ENCODE measurements at regions not wholly inside any gene's neighbourhood (a gene's known extent, or its start where the extent isn't known, plus 50 kb on each side); places are given as distances from the start of the nearest gene placed in this dataset.

GRCh38 chr22:49617264-49617663, 210.4 kb downstream of the BRD1 start:
- Histone ChIP-seq H3K4me1 (ENCODE audit: control insufficient read depth, insufficient read depth, low read length) (no peaks in the 10 kb centered on the region), H3K9ac (ENCODE audit: low read length) (no peak overlapping the region), H3K27ac (ENCODE audit: low read depth, low read length) (no peak overlapping the region), H3K27me3 (ENCODE audit: control insufficient read depth, insufficient read depth, low read length) (no peaks in the 10 kb centered on the region), H3K36me3 (ENCODE audit: control insufficient read depth, insufficient read depth, low read length) (no peaks in the 10 kb centered on the region), H3K4me3 (ENCODE audit: low read length) (no peak overlapping the region)

- no peak overlapping the region for H3K4me3 ChIP-seq (ENCODE audit: low read length)
- no peaks in the 10 kb centered on the region for H3K36me3 ChIP-seq (ENCODE audit: control insufficient read depth, insufficient read depth, low read length)
- no peaks in the 10 kb centered on the region for H3K27me3 ChIP-seq (ENCODE audit: control insufficient read depth, insufficient read depth, low read length)
- H3K4me1 ChIP-seq (ENCODE audit: control insufficient read depth, insufficient read depth, low read length) = no peaks in the 10 kb centered on the region
- H3K9ac ChIP-seq (ENCODE audit: low read length) = no peak overlapping the region
- no peak overlapping the region for H3K27ac ChIP-seq (ENCODE audit: low read depth, low read length)
Observed at GRCh38 chr22:49616356-49617231, 211.1 kb downstream of the BRD1 start.

- no peaks in the 10 kb centered on the region for H3K36me3 ChIP-seq (ENCODE audit: control insufficient read depth, insufficient read depth, low read length)
- H3K27ac ChIP-seq (ENCODE audit: low read depth, low read length) = no peak overlapping the region
- no peak overlapping the region for H3K9ac ChIP-seq (ENCODE audit: low read length)
- no peaks in the 10 kb centered on the region for H3K27me3 ChIP-seq (ENCODE audit: control insufficient read depth, insufficient read depth, low read length)
- no peaks in the 10 kb centered on the region for H3K4me1 ChIP-seq (ENCODE audit: control insufficient read depth, insufficient read depth, low read length)
- H3K4me3 ChIP-seq (ENCODE audit: low read length) = no peak overlapping the region
Observed at GRCh38 chr22:49614966-49615965, 212.4 kb downstream of the BRD1 start.

GRCh38 chr22:49613511-49614270, 214.0 kb downstream of the BRD1 start:
- Histone ChIP-seq H3K27ac (ENCODE audit: low read depth, low read length) (no peak overlapping the region), H3K4me3 (ENCODE audit: low read length) (no peak overlapping the region), H3K4me1 (ENCODE audit: control insufficient read depth, insufficient read depth, low read length) (no peaks in the 10 kb centered on the region), H3K27me3 (ENCODE audit: control insufficient read depth, insufficient read depth, low read length) (no peaks in the 10 kb centered on the region), H3K36me3 (ENCODE audit: control insufficient read depth, insufficient read depth, low read length) (no peaks in the 10 kb centered on the region), H3K9ac (ENCODE audit: low read length) (no peak overlapping the region)

DNA sequence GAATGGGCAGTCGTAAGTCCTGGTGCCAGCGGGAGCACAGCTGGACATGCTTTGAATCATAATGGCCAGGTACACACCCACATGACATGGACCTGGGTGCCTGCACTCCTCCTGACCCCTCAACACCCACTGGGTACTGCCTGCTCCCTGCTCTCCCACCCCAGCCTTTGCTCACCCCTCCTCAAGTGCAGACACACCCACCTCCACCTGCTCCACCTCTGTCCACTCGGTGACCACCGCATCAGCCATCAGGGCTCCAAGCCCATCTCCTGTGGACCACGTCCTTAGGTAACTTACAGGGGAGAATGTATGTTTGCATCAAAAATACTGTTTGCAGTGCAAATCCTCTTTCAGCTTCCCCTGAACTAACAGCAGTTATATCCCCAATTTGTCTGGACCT, 214.6 kb downstream of the BRD1 start:
- H3K36me3 ChIP-seq (ENCODE audit: control insufficient read depth, insufficient read depth, low read length) = no peaks in the 10 kb centered on the region
- H3K4me1 ChIP-seq (ENCODE audit: control insufficient read depth, insufficient read depth, low read length) = no peaks in the 10 kb centered on the region
- no peak overlapping the region for H3K9ac ChIP-seq (ENCODE audit: low read length)
- no peak overlapping the region for H3K4me3 ChIP-seq (ENCODE audit: low read length)
- no peaks in the 10 kb centered on the region for H3K27me3 ChIP-seq (ENCODE audit: control insufficient read depth, insufficient read depth, low read length)
- no peak overlapping the region for H3K27ac ChIP-seq (ENCODE audit: low read depth, low read length)

DNA sequence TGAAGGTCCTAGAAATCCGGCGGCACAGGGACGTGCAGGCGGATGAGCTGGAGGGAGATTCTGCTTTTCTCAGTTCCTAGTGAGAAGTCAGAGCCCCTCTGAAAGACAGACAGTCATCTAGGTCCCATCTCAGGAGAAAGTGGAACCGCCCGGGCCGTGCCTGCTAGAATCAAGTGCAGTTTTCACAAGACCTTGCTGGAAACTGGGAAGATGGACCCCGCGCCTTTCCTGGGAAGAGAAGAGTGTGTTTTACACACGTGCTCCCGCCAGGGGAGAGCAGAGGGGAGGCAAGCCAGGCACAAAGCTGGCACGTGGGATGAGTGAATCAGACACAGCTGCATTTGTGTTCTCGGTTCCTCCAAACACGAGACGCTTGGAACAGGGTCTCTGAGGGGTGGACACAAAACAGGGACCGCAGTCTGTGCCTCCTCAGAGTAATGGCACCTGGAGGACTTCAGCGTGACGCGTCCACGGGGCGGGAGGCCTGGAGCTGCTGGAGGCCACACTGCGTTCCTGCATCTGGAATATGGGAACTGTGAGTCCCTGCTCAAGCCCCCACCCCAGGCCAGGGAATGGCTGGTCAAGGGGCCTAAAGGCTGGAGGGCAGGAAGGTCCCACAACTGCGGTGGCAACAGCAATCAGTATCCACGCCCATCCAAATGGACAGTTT, 218.3 kb downstream of the BRD1 start:
- Histone ChIP-seq H3K27ac (ENCODE audit: low read depth, low read length) (no peak overlapping the region), H3K4me3 (ENCODE audit: low read length) (no peak overlapping the region), H3K9ac (ENCODE audit: low read length) (no peak overlapping the region), H3K4me1 (ENCODE audit: control insufficient read depth, insufficient read depth, low read length) (no peaks in the 10 kb centered on the region), H3K36me3 (ENCODE audit: control insufficient read depth, insufficient read depth, low read length) (no peaks in the 10 kb centered on the region), H3K27me3 (ENCODE audit: control insufficient read depth, insufficient read depth, low read length) (no peaks in the 10 kb centered on the region)

DNA sequence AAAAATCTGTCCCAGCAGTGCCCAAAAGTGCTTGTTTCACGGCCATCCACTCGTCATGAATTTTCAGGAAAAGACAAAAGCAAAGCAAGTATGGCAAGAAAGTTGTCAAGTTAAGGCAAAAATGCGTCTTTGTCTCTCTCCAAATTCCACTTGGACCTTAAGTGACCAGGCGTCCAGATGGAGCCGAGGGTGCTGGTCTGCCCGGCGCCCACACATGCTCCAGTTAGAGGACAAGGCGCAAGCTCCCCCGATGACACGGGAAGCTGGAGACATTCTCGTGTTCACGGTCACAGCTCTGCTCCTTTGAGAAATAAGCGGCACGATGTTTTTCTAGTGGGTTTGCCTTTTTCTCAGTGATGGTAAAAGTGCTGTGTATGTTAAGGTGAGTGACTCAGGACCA, 219.0 kb downstream of the BRD1 start:
- no peak overlapping the region for H3K9ac ChIP-seq (ENCODE audit: low read length)
- no peak overlapping the region for H3K27ac ChIP-seq (ENCODE audit: low read depth, low read length)
- no peaks in the 10 kb centered on the region for H3K36me3 ChIP-seq (ENCODE audit: control insufficient read depth, insufficient read depth, low read length)
- H3K4me1 ChIP-seq (ENCODE audit: control insufficient read depth, insufficient read depth, low read length) = no peaks in the 10 kb centered on the region
- no peaks in the 10 kb centered on the region for H3K27me3 ChIP-seq (ENCODE audit: control insufficient read depth, insufficient read depth, low read length)
- H3K4me3 ChIP-seq (ENCODE audit: low read length) = no peak overlapping the region

- Histone ChIP-seq H3K4me1 (ENCODE audit: control insufficient read depth, insufficient read depth, low read length) (no peaks in the 10 kb centered on the region), H3K27ac (ENCODE audit: low read depth, low read length) (no peak overlapping the region), H3K9ac (ENCODE audit: low read length) (no peak overlapping the region), H3K27me3 (ENCODE audit: control insufficient read depth, insufficient read depth, low read length) (no peaks in the 10 kb centered on the region), H3K4me3 (ENCODE audit: low read length) (no peak overlapping the region), H3K36me3 (ENCODE audit: control insufficient read depth, insufficient read depth, low read length) (no peaks in the 10 kb centered on the region)
Observed at GRCh38 chr22:49608228-49608627, 219.4 kb downstream of the BRD1 start.

DNA sequence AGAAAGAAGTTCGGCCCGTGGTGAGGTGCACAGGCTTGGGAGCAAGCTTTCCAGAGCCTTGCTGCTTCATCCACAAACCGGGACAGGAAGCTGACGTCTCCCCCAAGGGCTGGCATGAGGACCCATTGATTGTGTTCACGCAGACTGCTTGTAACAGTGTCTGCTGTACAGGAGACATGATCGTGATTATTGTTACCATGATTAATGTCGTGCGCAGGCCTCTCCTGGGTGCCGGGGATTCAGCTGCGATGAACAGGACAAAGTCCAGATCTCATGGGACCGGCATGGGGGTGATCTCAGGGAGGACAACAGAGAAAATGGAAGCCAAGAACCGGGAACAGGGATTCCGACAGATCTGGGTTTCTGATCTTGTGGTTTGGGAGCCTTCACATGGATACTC, 219.9 kb downstream of the BRD1 start:
- H3K9ac ChIP-seq (ENCODE audit: low read length) = no peak overlapping the region
- no peak overlapping the region for H3K4me3 ChIP-seq (ENCODE audit: low read length)
- no peaks in the 10 kb centered on the region for H3K27me3 ChIP-seq (ENCODE audit: control insufficient read depth, insufficient read depth, low read length)
- no peak overlapping the region for H3K27ac ChIP-seq (ENCODE audit: low read depth, low read length)
- no peaks in the 10 kb centered on the region for H3K4me1 ChIP-seq (ENCODE audit: control insufficient read depth, insufficient read depth, low read length)
- H3K36me3 ChIP-seq (ENCODE audit: control insufficient read depth, insufficient read depth, low read length) = no peaks in the 10 kb centered on the region

DNA sequence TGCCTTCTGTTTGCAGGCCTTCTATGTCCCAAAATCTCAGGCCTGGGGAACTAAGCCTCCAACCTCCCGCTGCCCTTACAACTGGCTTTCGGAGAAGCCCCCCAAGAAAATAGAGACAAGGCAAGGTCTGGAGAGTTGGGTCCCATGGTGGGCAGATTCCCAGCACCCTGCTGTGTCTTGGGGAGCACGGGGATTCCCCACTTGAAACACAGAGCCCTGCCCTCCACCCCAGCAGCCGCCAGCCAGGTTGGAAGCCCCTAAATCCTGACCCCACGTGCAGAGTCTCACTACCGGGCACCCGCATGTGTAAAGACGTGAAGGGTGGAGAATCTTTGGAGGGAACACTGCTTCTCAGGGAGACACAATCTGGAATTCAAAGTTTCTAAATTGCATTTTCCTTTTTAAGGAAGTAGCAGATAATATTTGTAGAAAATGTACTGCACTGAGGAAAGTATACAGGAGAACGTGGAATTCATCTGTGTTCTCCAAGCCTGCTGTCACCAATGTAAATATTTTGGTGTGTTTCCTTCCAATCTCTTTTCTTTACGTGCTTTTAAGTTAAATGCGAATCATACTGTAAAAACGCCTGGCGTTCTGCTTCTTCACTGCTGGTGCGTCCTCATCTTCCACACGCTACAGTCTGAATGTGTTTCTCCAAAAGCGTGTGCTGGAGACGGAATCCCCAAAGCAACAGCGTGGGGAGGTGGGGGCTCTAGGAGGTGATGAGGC, 220.9 kb downstream of the BRD1 start:
- no peak overlapping the region for H3K27ac ChIP-seq (ENCODE audit: low read depth, low read length)
- H3K4me3 ChIP-seq (ENCODE audit: low read length) = no peak overlapping the region
- no peaks in the 10 kb centered on the region for H3K4me1 ChIP-seq (ENCODE audit: control insufficient read depth, insufficient read depth, low read length)
- no peak overlapping the region for H3K9ac ChIP-seq (ENCODE audit: low read length)
- H3K27me3 ChIP-seq (ENCODE audit: control insufficient read depth, insufficient read depth, low read length) = no peaks in the 10 kb centered on the region
- H3K36me3 ChIP-seq (ENCODE audit: control insufficient read depth, insufficient read depth, low read length) = no peaks in the 10 kb centered on the region

DNA sequence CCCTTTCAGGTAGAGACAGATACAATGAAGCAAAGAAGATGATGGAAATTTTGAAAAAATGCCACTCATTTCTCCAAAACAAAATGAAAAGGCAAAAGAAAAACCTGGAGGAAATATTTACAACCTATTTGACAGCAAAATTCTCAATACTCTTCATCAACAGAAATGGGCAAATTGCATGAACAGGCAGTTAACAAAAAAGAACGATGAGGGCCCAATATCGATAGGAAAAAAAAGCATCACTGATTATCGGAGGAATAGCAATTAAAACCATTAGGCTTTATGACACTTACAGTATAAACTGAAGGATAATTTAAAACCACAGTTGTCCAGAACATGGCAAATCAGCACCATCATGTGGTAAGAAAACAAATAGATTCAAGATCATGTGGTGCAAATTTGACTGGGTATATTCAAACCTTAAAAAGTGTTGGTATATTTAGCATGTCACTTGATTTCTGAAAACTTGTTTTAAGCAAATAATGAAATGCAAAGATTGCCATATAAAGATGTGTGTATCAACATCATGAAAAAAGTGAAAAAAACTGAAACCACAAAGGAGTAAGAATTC, 222.9 kb downstream of the BRD1 start:
- Histone ChIP-seq H3K4me1 (ENCODE audit: control insufficient read depth, insufficient read depth, low read length) (no peaks in the 10 kb centered on the region), H3K27me3 (ENCODE audit: control insufficient read depth, insufficient read depth, low read length) (no peaks in the 10 kb centered on the region), H3K9ac (ENCODE audit: low read length) (no peak overlapping the region), H3K36me3 (ENCODE audit: control insufficient read depth, insufficient read depth, low read length) (no peaks in the 10 kb centered on the region), H3K27ac (ENCODE audit: low read depth, low read length) (no peak overlapping the region), H3K4me3 (ENCODE audit: low read length) (no peak overlapping the region)
